HG02973 (cell line): ENCODE measurements at regions not wholly inside any gene's neighbourhood (a gene's known extent, or its start where the extent isn't known, plus 50 kb on each side); places are given as distances from the start of the nearest gene placed in this dataset.
"Not testable (repeated sequence)": the region's sequence is repeated elsewhere in the genome, so short reads cannot be mapped to it uniquely, and the experiment has no call there.

ENCODE experiments used
- ATAC-seq: cut with Tn5 transposase; IDR thresholded peaks from one replicate; pipeline ENCODE4 v1.9.1; 2021; ENCODE audit warnings: moderate library complexity; ENCODE audit not compliant: unreplicated experiment

DNA sequence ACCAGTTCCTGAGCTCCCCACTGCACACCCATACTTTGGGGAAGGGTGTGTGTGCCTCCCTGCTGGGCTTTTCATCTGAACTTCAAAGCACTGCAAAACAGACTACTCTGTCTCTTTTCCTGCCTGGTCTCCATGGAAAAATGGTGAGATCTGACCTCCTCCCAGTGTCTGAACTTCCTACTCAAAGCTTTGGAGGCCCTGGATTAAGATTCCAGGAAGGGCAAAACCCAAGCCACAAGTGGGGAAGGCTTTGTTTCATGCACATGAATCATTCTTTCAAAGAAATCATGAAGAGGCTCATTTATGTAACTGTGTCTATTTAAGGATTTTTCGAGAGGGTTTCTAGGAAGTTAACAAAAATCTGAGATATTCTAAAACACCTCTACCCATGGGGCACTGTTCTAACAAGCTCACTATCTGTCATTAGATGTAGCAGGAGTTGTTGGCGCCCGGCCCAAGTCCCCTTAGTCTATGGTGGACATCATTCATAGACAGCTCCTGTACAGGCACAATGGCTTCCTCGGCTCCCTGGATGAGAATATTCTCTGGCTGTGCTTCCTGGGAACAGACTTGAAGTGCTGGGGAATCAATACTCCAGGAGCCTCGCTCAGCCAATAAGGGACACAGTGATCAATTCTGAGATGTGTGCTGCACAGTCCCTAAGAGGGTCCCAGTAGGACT lies 224.0 kb downstream of the KTN1 start:
- no peak for ATAC-seq

GRCh38 chr14:55805250-55805649 lies 225.2 kb downstream of the KTN1 start:
- ATAC-seq: no peak

DNA sequence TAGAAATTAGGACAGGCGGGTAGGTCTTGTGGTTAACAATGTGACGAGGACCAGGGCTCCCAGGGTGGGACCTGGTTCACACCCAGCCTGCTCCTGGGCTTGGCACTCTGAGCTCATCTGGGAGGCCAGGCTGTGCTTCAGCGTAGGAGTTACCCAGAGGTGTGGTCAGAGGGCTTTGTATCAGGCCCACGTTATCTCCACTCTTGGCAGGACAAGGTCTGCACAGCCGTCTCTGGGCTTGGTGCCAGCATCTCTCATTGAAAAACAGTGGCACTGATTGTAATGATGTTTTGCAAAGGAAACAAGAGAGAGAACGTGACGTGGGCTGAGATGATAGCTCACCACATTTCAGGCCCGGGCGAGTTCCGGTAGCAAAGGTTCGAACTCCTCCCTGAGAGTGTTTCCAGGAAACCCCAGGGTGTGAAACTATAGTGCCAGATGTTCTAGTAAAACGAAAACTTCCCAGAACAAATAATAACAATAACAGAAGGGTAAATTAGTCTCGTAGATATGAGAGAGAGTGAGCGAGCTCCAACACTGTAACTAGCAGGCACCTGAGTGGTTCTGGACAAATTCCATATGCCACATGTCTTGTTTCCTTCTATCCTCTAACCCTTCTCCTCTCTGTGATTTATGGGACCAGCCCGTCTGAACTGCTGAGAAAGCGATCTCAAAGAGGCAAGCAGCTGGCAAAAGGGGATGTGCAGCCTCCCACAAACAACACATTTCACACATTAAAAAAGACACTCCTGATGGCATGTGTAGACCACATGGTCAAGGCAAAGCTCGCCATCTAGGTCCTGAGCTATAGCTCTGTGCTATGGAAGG lies 227.3 kb downstream of the KTN1 start:
- ATAC-seq: peak; percentile 77

GRCh38 chr14:55807881-55808379 lies 227.9 kb downstream of the KTN1 start:
- no peak for ATAC-seq

GRCh38 chr14:55813630-55814029 lies 233.6 kb downstream of the KTN1 start:
- ATAC-seq: no peak

DNA sequence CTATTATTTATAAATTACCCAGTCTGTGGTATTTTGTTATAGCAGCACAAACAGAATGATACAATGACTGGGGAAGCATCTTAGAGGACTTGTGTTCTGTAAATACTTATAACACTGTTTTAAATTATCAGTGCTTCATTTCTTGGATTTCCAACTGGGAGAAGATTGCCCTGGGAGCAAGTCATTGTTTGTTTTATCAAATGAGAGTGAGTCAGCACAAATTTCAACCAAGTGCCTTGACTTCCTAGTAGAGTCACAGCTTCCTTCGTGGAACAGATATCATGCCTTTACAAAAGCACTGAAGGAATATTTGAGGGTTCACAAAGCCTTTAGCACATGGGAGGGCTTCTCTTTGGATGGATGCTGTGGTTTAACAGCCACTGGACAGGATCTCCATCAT lies 234.1 kb downstream of the KTN1 start:
- no peak for ATAC-seq

GRCh38 chr14:55814873-55815272 lies 234.9 kb downstream of the KTN1 start:
- ATAC-seq: no peak

DNA sequence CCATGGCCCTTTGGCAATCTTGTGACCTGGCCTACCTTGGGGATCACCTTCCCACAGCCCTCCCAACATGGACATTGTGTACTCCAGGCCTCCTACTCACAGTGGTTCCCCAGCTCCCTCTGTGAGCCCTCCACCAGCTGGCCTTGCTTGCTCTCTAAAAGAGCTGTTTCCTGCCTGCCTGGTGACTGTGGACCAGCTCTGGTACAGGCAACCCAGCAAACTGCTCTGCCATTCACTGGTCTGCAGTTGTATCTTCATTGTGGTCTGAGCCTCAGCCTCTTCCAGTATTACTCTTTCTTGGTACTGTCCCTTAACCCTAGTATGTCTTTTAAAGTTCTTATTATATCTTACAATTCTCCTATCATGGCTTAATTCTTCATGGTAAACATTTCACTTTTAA lies 236.2 kb downstream of the KTN1 start:
- no peak for ATAC-seq

- peak; percentile 75 for ATAC-seq
Observed at GRCh38 chr14:55819610-55820304, 239.8 kb downstream of the KTN1 start.

DNA sequence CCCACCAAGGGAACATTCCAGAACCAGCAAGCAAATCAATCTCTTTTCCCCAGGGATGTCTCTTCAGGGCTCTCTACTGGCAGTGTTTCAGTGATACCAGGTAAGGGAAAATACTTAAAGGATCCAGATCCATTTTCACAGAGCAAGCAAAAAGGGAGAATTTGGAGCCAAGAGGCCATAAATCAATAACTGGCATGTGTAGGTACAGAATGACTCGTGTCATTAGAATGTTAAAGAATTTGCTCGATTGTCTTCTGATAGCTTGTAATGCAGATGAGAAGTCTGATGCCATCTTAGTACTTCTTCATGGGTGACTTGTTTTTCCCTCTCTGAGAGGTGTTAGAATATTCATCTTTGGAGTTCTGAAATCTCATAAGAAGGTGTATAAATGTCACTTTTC lies 242.9 kb downstream of the KTN1 start:
- ATAC-seq: no peak

DNA sequence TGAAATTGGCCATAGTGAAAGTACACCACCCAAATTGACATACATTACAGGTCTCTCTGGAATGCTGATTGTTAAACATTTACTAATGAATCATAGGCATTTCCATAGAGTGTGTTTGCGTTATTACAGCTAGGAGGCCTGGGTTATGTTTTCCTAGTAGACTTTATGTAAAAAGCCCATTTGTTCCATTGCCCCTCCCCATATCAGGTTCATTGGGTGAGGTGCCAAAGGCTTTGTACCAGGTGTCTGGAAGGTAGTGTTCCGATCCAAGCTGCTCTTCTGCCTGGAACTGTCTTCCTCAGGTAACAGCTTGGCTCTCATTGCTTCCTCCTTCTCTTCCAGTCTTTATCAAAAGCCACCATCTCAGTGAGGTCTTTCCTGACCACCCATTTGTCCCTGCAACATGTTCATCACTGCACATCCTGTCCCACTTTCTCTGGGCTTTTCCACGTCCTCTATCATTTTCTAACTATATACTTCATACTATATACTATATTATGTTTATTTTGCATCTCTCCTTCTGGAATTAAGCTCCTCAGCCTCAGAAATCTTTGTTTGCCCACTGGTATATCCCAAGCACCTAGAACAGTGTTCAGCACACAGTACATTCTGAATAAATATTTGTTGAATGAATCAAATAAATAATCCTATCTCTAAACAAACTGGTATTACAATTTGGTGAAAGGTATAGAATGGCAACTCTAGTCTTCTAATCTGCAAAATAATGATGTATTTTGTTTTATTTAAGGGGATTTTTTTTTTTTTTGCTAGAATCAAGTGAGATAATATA lies 252.3 kb downstream of the KTN1 start:
- no peak for ATAC-seq

DNA sequence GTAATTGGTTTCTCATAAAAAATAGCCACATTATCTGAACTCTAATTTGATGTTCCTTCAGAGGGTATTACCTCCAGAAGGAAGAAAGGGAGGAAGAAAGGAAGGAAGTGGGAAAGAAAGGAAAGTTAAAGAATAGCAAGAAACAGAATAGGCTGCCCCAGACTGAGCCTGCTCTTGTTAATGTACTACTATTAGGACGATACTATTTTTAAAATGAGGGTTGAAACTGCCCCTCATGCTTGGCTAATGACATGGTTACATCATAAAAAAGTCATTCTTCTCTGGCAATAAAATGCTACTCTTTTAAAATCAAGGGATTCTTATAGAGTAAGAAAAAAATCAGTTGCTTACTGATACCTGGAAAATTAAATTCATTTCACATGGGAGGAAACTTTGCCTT lies 253.0 kb downstream of the KTN1 start:
- ATAC-seq: no peak

GRCh38 chr14:55834390-55834789 lies 254.4 kb downstream of the KTN1 start:
- no peak for ATAC-seq

DNA sequence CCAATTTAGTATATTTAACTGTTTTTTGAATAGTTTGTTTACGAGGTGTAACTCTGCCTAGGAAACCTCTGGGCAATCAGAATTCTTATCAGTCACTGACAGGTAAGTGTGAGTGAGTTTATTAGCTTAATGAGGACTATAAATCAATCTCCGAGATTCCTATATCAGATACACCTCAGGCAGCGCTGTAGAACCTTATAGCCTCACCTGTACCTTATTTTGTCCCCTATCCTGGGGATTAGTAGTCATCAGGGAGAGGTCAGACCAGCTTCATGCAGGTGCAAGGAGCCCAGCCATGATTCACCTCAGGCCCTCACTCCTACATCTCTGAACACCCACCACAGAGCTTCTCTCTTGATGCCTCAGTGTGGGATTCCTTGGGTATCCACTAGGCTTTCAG lies 256.0 kb downstream of the KTN1 start:
- ATAC-seq: no peak

GRCh38 chr14:55837467-55837866 lies 257.5 kb downstream of the KTN1 start:
- no peak for ATAC-seq

DNA sequence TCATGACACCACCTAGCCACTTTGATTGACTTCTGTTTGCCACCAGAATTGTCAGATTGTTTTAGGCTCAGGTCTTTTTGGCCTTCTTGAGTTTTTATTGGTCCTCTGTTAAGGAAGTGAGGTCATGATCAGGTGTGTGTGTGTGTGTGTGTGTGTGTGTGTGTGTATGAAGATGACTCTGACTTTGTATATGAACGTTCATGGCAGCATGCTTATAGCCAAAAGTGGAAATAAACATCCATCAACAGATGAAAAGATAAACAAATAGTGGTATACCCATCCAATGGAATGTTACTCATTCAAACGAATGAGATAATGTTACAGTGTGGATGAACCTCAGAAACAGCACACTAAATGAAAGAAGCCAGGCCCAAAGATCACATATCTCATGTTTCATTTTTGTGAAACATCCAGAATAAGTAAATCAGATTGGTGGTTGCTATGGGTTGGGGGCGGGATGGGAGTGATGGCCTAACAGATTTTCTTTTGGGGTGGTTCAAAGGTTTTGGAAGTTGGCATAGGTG lies 258.6 kb downstream of the KTN1 start:
- no peak for ATAC-seq

GRCh38 chr14:55839301-55839947 lies 259.4 kb downstream of the KTN1 start:
- ATAC-seq: not testable (repeated sequence)

DNA sequence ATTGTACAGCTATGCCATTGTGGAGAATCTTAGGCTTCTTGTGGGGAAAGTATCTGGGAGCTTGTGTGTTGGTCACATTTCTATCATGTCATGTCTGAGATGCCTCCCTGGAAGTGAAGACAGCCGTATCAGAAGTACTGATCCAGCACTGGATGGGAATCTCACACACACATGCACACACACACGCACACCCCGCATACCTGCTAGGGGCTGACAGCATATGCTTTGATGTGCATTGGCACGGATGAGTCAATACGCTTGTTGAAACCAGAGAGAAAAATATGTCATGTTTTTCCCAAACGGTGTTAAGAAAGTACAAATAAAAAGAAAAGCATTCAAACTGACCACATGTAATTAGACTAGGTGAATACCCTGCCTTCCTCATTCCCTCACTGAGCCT lies 260.8 kb downstream of the KTN1 start:
- no peak for ATAC-seq

DNA sequence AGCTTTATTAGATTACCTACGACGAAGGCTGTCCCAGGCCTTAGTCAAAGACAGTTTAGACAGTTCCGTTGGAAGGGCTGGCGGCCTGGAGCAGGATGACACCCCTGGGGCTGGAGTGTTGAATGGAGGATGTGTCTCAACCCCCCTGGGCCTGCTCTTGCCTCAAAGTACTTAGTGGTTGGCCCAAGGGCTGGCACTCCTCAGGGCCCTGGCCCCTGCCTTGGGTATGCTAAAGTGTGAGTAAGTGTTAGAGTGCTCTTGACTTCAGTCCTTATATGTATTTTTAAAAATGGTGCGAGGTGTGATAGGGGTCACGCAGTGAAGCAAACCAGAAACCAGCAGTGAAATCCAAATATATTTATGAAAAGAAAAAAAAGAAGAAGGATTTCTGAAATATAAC lies 261.6 kb downstream of the KTN1 start:
- ATAC-seq: no peak

DNA sequence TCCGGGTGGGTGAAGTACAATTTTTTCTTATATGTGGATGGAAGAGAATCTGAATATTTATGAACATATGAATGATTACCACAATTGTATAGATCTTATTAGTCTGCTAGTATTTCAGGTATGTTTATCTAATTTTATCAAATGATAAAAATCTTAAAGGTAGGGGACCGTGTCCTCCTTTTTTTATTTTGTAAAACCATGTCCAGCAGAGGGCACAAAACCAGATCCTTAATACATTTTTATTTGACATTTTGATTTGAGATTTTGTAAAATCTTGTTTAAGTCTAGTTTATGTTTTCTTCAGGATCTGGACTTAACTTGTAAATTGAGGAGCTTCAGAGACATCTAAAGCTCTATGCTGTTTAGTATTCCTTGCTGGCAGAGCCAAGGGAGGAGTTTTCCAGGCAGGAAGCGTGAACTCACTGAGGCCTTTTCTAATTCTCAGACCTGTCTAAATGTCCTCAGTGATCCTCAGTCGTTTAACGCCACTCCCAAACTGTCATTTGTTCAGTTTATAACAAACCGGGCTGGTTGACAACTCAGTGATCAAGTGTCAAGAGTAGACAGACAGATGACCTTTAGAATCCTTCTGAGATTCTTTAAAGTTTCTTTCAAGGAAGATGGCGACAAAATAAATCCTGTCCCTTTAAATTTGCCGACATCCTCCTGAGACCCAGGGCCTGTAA lies 263.9 kb downstream of the KTN1 start:
- no peak for ATAC-seq
